ENCODE measurements at regions not wholly inside any gene's neighbourhood (a gene's known extent, or its start where the extent isn't known, plus 50 kb on each side); places are given as distances from the start of the nearest gene placed in this dataset.

- TF ChIP-seq POLR2A (IDR thresholded peaks at IDR 0.05; ENCODE audit: low read depth, low read length) = no peak
- TF ChIP-seq TAF1 (IDR thresholded peaks at IDR 0.05; ENCODE audit: low read depth, low read length) = no peak
- no peak for TF ChIP-seq POLR2AphosphoS5 (IDR thresholded peaks at IDR 0.05; ENCODE audit: low read depth, low read length)
Measured at GRCh38 chr1:47537966-47538365, 100.1 kb downstream of the FOXD2 start.

Measured in GM12891 (cell line).